Breast epithelium (tissue), 4 donors: ENCODE measurements at regions not wholly inside any gene's neighbourhood (a gene's known extent, or its start where the extent isn't known, plus 50 kb on each side); places are given as distances from the start of the nearest gene placed in this dataset.

Experiments
- DNase-seq, 2 donors: peaks; one replicate each; pipeline ENCODE4 v3.0.0-alpha.2; 2019; ENCODE audit warnings: low spot score in 2 of 2
- H3K27ac ChIP-seq, 2 donors: fragments of 200-600 bp; sonication (generic) in 1 of 2; one replicate each; pipeline ENCODE4 v1.5.1; 2016 to 2019; ENCODE audit warnings: mild to moderate bottlenecking in 1 of 2
- H3K27me3 ChIP-seq, 2 donors: fragments of 200-600 bp; sonication (generic) in 1 of 2; one replicate each; pipeline versions ENCODE4 v1.5.1 to v1.6.0; 2017 to 2019; ENCODE audit warnings: control low read depth in 1 of 2, mild to moderate bottlenecking in 1 of 2
- H3K36me3 ChIP-seq: fragments of 200-600 bp; one replicate; pipeline ENCODE4 v1.5.1; 2019
- H3K4me1 ChIP-seq, 2 donors: fragments of 200-600 bp; sonication (generic); one replicate each; pipeline ENCODE4 v1.5.1; 2016 to 2019; ENCODE audit warnings: control low read depth in 1 of 2
- H3K4me3 ChIP-seq, 3 donors: fragments of 200-600 bp; sonication (generic); 1 replicate in 2 of 3; 2 replicates in 1 of 3; pipeline ENCODE4 v1.5.1; 2016 to 2019; ENCODE audit warnings: mild to moderate bottlenecking in 3 of 3, moderate library complexity in 2 of 3
- H3K9me3 ChIP-seq, 2 donors: fragments of 200-600 bp; sonication (generic) in 1 of 2; one replicate each; pipeline ENCODE4 v1.5.1; 2016 to 2019; ENCODE audit warnings: control low read depth in 1 of 2
- CTCF ChIP-seq, 3 donors: fragments of 450-650 bp; IDR thresholded peaks; one replicate each; pipeline ENCODE4 v1.5.1; 2016 to 2017; ENCODE audit warnings: antibody characterized with exemption in 3 of 3, mild to moderate bottlenecking in 3 of 3, moderate library complexity in 3 of 3
- POLR2A ChIP-seq: fragments of 450-650 bp; IDR thresholded peaks from one replicate; pipeline ENCODE4 v1.6.1; 2016; ENCODE audit warnings: antibody characterized with exemption, mild to moderate bottlenecking, moderate library complexity
- POLR2AphosphoS5 ChIP-seq, 3 donors: sonication (generic); formaldehyde crosslinking; IDR thresholded peaks; one replicate each; pipeline ENCODE4 v1.6.1; 2017; ENCODE audit warnings: antibody characterized with exemption in 3 of 3
- intact Hi-C: fragments of 100-400 bp; cut with DNase I; formaldehyde crosslinking; loops from one replicate; pipeline ENCODE4 v1.15.1; 2023; ENCODE audit warnings: low total_unique reads

- intact Hi-C loops = no loop called here
- Histone ChIP-seq H3K4me3 (no peak overlapping the region), H3K36me3 (no peaks in the 10 kb centered on the region), H3K9me3 (no peaks in the 10 kb centered on the region), H3K27ac (peak overlapping the region in 1 of 2 donors; percentile 29), H3K27me3 (no peaks in the 10 kb centered on the region), H3K4me1 (no peaks in the 10 kb centered on the region)
- no peak for TF ChIP-seq POLR2A
- TF ChIP-seq POLR2AphosphoS5 (IDR thresholded peaks at IDR 0.05) = no peak
- no peak for TF ChIP-seq CTCF (IDR thresholded peaks at IDR 0.05)
- DNase-seq = no peak
Observed at GRCh38 chr1:116825720-116826438, 71.6 kb downstream of the CD2 start.

- H3K9me3 ChIP-seq = no peaks in the 10 kb centered on the region
- no peak overlapping the region for H3K4me3 ChIP-seq
- H3K4me1 ChIP-seq = no peaks in the 10 kb centered on the region
- TF ChIP-seq POLR2A = no peak
- TF ChIP-seq POLR2AphosphoS5 (IDR thresholded peaks at IDR 0.05) = no peak
- no peak for TF ChIP-seq CTCF (IDR thresholded peaks at IDR 0.05)
- intact Hi-C loops = no loop called here
- no peak for DNase-seq
- H3K27ac ChIP-seq = no peak overlapping the region
- no peaks in the 10 kb centered on the region for H3K36me3 ChIP-seq
- no peaks in the 10 kb centered on the region for H3K27me3 ChIP-seq
Observed at GRCh38 chr1:116826818-116827606, 72.8 kb downstream of the CD2 start.

GRCh38 chr1:116827607-116828105, 73.4 kb downstream of the CD2 start:
- no peaks in the 10 kb centered on the region for H3K36me3 ChIP-seq
- TF ChIP-seq POLR2AphosphoS5 (IDR thresholded peaks at IDR 0.05) (no peak), CTCF (IDR thresholded peaks at IDR 0.05) (no peak), POLR2A (no peak)
- no peak for DNase-seq
- H3K9me3 ChIP-seq = no peaks in the 10 kb centered on the region
- no peaks in the 10 kb centered on the region for H3K4me1 ChIP-seq
- intact Hi-C loops = no loop called here
- no peaks in the 10 kb centered on the region for H3K27me3 ChIP-seq
- no peak overlapping the region for H3K27ac ChIP-seq
- H3K4me3 ChIP-seq = no peak overlapping the region

GRCh38 chr1:116832308-116832931, 77.3 kb upstream of the PTGFRN start:
- Histone ChIP-seq H3K4me3 (no peak overlapping the region), H3K36me3 (no peaks in the 10 kb centered on the region), H3K27ac (no peak overlapping the region), H3K27me3 (no peaks in the 10 kb centered on the region), H3K4me1 (no peaks in the 10 kb centered on the region), H3K9me3 (no peaks in the 10 kb centered on the region)
- no peak for DNase-seq
- TF ChIP-seq CTCF (IDR thresholded peaks at IDR 0.05) = no peak
- no peak for TF ChIP-seq POLR2A
- no peak for TF ChIP-seq POLR2AphosphoS5 (IDR thresholded peaks at IDR 0.05)
- intact Hi-C loops = no loop called here
